ENCODE measurements at regions not wholly inside any gene's neighbourhood (a gene's known extent, or its start where the extent isn't known, plus 50 kb on each side); places are given as distances from the start of the nearest gene placed in this dataset.

- ATAC-seq = no peak
- H2AFZ ChIP-seq = no peak overlapping the region
Observed at GRCh38 chr1:187641463-187641862, 812.7 kb downstream of the PLA2G4A start.

More at GRCh38 chr1:187641463-187641862, 812.7 kb downstream of the PLA2G4A start:
- H3K4me1 ChIP-seq (ENCODE audit: insufficient read depth) = no peaks in the 10 kb centered on the region
- no peaks in the 10 kb centered on the region for H3K79me2 ChIP-seq (replicated peaks; ENCODE audit: insufficient read depth)
- H4K20me1 ChIP-seq (replicated peaks; ENCODE audit: insufficient read depth) = no peaks in the 10 kb centered on the region
- Mint-ChIP-seq H3K4me1 (no peaks in the 10 kb centered on the region), H3K4me3 (no peak overlapping the region), H3K27ac (no peak overlapping the region), H3K9me3 (peaks cover 46% of the 10 kb centered on the region), H3K36me3 (ENCODE audit: low read depth) (peaks cover 56% of the 10 kb centered on the region), H3K27me3 (ENCODE audit: insufficient read depth, low read depth, poor library complexity) (no peaks in the 10 kb centered on the region)
- no peaks in the 10 kb centered on the region for H3F3A ChIP-seq (replicated peaks; ENCODE audit: low read depth)
- peaks cover 3% of the 10 kb centered on the region; the same call in 1 of the 2 replicates for H3K9me2 ChIP-seq (ENCODE audit: insufficient read depth)
- no peaks in the 10 kb centered on the region for H3K27me3 ChIP-seq (ENCODE audit: insufficient read depth)
- peaks cover 10% of the 10 kb centered on the region; the same call in 1 of the 2 replicates for H3K36me3 ChIP-seq (ENCODE audit: insufficient read depth)
- no peak overlapping the region for H3K27ac ChIP-seq (ENCODE audit: low read depth)
- DNase-seq (ENCODE audit: low spot score) = no peak
- no peak overlapping the region for H3K4me3 ChIP-seq
- TF ChIP-seq STAT1 (IDR thresholded peaks at IDR 0.05; ENCODE audit: unreplicated experiment) (no peak), POLR2AphosphoS5 (IDR thresholded peaks at IDR 0.05; ENCODE audit: low read depth) (no peak), EZH2 (IDR thresholded peaks at IDR 0.05; ENCODE audit: low read depth, unreplicated experiment) (no peak), CTCF (conservative IDR thresholded peaks at IDR 0.05; ENCODE audit: low read depth in 2 of 2) (no peak), ZNF114 (CRISPR knock-in tag; IDR thresholded peaks at IDR 0.05) (no peak), NANOG (IDR thresholded peaks at IDR 0.05; ENCODE audit: borderline replicate concordance) (no peak), EZH2phosphoT487 (IDR thresholded peaks at IDR 0.05; ENCODE audit: unreplicated experiment) (no peak), REST (IDR thresholded peaks at IDR 0.05; ENCODE audit: unreplicated experiment) (no peak), JUNB (IDR thresholded peaks at IDR 0.05; ENCODE audit: unreplicated experiment) (no peak), ZNF331 (CRISPR knock-in tag; IDR thresholded peaks at IDR 0.05; ENCODE audit: low read depth) (no peak)
- H3K4me2 ChIP-seq = no peak overlapping the region

Data from GM23338 (cell line).